A673 (cell line): ENCODE measurements at regions not wholly inside any gene's neighbourhood (a gene's known extent, or its start where the extent isn't known, plus 50 kb on each side); places are given as distances from the start of the nearest gene placed in this dataset.

Experiments
- BruUV-seq: library from RNA; stranded (reverse); fragments of 400-500 nt; replicated peaks from 2 replicates; lab custom pipeline; 2021; lab: Mats Ljungman, UMichigan
- CTCF ChIA-PET: fragments of 300-600 bp; sonication (Branson Sonifier 250); formaldehyde crosslinking; loops from one replicate; lab custom pipeline; 2022; ENCODE audit warnings: antibody characterized with exemption; lab: Charles Lee
- POLR2A ChIA-PET: fragments of 300-600 bp; sonication (Branson Sonifier 250); formaldehyde crosslinking; loops from one replicate; lab custom pipeline; 2022; ENCODE audit warnings: antibody characterized with exemption; ENCODE audit not compliant: low non-redundant PET; lab: Charles Lee
- DNase-seq: peaks from one replicate; pipeline ENCODE4 v3.0.0-alpha.2; 2015; ENCODE audit warnings: low spot score
- H3K27ac ChIP-seq: fragments of 200-600 bp; sonication (generic); 2 replicates; pipeline ENCODE4 v1.5.1; 2016; ENCODE audit warnings: mixed run types, low read depth, mild to moderate bottlenecking, mixed read lengths, antibody characterized with exemption, low read length; ENCODE audit not compliant: poor library complexity, severe bottlenecking
- H3K27me3 ChIP-seq: fragments of 200-600 bp; sonication (generic); replicated peaks from 2 replicates; pipeline ENCODE4 v1.6.1; 2017; ENCODE audit warnings: mixed run types, low read depth, mild to moderate bottlenecking, mixed read lengths, antibody characterized with exemption, low read length; ENCODE audit not compliant: insufficient read depth, poor library complexity
- H3K36me3 ChIP-seq: fragments of 200-600 bp; sonication (generic); 2 replicates; pipeline ENCODE4 v1.6.1; 2016; ENCODE audit warnings: mixed run types, mild to moderate bottlenecking, mixed read lengths, antibody characterized with exemption, low read length; ENCODE audit not compliant: insufficient read depth, poor library complexity, severe bottlenecking
- H3K4me1 ChIP-seq: fragments of 200-600 bp; sonication (generic); 2 replicates; pipeline ENCODE4 v1.6.1; 2017; ENCODE audit warnings: mixed run types, mild to moderate bottlenecking, mixed read lengths, antibody characterized with exemption, low read length; ENCODE audit not compliant: insufficient read depth, poor library complexity, severe bottlenecking
- H3K4me3 ChIP-seq: fragments of 200-600 bp; sonication (generic); 2 replicates; pipeline ENCODE4 v1.5.1; 2016; ENCODE audit warnings: low read depth, mixed run types, mild to moderate bottlenecking, mixed read lengths, low read length; ENCODE audit not compliant: poor library complexity, severe bottlenecking
- H3K9me3 ChIP-seq: fragments of 200-600 bp; sonication (generic); 2 replicates; pipeline ENCODE4 v1.6.1; 2016; ENCODE audit warnings: mixed run types, low read depth, mild to moderate bottlenecking, mixed read lengths, antibody characterized with exemption, low read length; ENCODE audit not compliant: poor library complexity, severe bottlenecking
- CTCF ChIP-seq: fragments of 300-800, 200-600 bp; sonication (generic); conservative IDR thresholded peaks from 2 replicates; pipeline ENCODE4 v1.5.1; 2017; ENCODE audit warnings: low read depth, mild to moderate bottlenecking, antibody characterized with exemption, low read length, moderate library complexity, mixed read lengths
- EZH2 ChIP-seq: fragments of 200-600 bp; sonication (generic); IDR thresholded peaks from 2 replicates; pipeline ENCODE4 v1.6.1; 2017; ENCODE audit warnings: borderline replicate concordance, low read depth, mild to moderate bottlenecking, mixed read lengths, antibody characterized with exemption, low read length; ENCODE audit not compliant: poor library complexity, severe bottlenecking
- intact Hi-C: fragments of 100-400 bp; cut with micrococcal nuclease; formaldehyde crosslinking; loops from one replicate; pipeline ENCODE4 v1.10.0; 2022; ENCODE audit not compliant: unreplicated experiment

- intact Hi-C loops = no loop called here
Observed at GRCh38 chr3:35338186-35338585, 301.1 kb upstream of the ARPP21 start.

GRCh38 chr3:35380196-35380595, 259.1 kb upstream of the ARPP21 start:
- ChIA-PET CTCF (no interaction called here), POLR2A (interaction anchor here (0.6 kb wide), 1 partner anchor 22 kb away, joined by 7 read pairs; no protein-coding TSS in a partner anchor)
- BruUV-seq = no TSS peak
- DNase-seq = no peak
- no peak overlapping the region for H3K4me3 ChIP-seq
- intact Hi-C loops = no loop called here
- H3K4me1 ChIP-seq = peaks cover 6% of the 10 kb centered on the region
- H3K27me3 ChIP-seq = no peaks in the 10 kb centered on the region
- H3K9me3 ChIP-seq = no peaks in the 10 kb centered on the region
- H3K27ac ChIP-seq = no peak overlapping the region
- TF ChIP-seq EZH2 (no peak), CTCF (no peak)
- H3K36me3 ChIP-seq = no peaks in the 10 kb centered on the region

More at GRCh38 chr3:35338186-35338585, 301.1 kb upstream of the ARPP21 start:
- no peak for TF ChIP-seq EZH2
- no peak for TF ChIP-seq CTCF
- Histone ChIP-seq H3K27ac (no peak overlapping the region), H3K9me3 (no peaks in the 10 kb centered on the region), H3K4me3 (no peak overlapping the region), H3K4me1 (no peaks in the 10 kb centered on the region), H3K36me3 (no peaks in the 10 kb centered on the region), H3K27me3 (no peaks in the 10 kb centered on the region)
- BruUV-seq = no TSS peak
- DNase-seq = no peak
- CTCF ChIA-PET = no interaction called here
- POLR2A ChIA-PET = no interaction called here

- TF ChIP-seq CTCF (no peak), EZH2 (no peak)
- Histone ChIP-seq H3K27me3 (no peaks in the 10 kb centered on the region), H3K27ac (no peak overlapping the region), H3K36me3 (no peaks in the 10 kb centered on the region), H3K4me3 (no peak overlapping the region), H3K9me3 (no peaks in the 10 kb centered on the region), H3K4me1 (peaks cover 6% of the 10 kb centered on the region)
- BruUV-seq = no TSS peak
- DNase-seq = no peak
- intact Hi-C loops = no loop called here
- POLR2A ChIA-PET = no interaction called here
- CTCF ChIA-PET = no interaction called here
Observed at GRCh38 chr3:35383216-35383615, 256.1 kb upstream of the ARPP21 start.
